Endothelial cell of umbilical vein (primary cell): ENCODE measurements at regions not wholly inside any gene's neighbourhood (a gene's known extent, or its start where the extent isn't known, plus 50 kb on each side); places are given as distances from the start of the nearest gene placed in this dataset.
"Not testable (repeated sequence)": the region's sequence is repeated elsewhere in the genome, so short reads cannot be mapped to it uniquely, and the experiment has no call there.

ENCODE experiments used
- CTCF ChIP-seq, 2 donors: IDR thresholded peaks; 1 replicate in 1 of 2; 2 replicates in 1 of 2; pipeline ENCODE4 v1.5.1; 2011; ENCODE audit warnings: low read length in 2 of 2, mild to moderate bottlenecking in 2 of 2, moderate library complexity in 2 of 2, control low read depth in 1 of 2, inconsistent platforms in 1 of 2, low read depth in 1 of 2; ENCODE audit not compliant: insufficient read depth in 1 of 2; ENCODE audit errors: extremely low read depth in 1 of 2
- EZH2 ChIP-seq: IDR thresholded peaks from 2 replicates; pipeline ENCODE4 v1.6.1; 2012; ENCODE audit warnings: borderline replicate concordance, low read depth, mild to moderate bottlenecking, moderate library complexity, low read length, inconsistent platforms; ENCODE audit not compliant: severe bottlenecking
- FOS ChIP-seq: IDR thresholded peaks from 2 replicates; pipeline ENCODE4 v1.6.1; 2011; ENCODE audit warnings: mild to moderate bottlenecking, low read length, moderate library complexity, borderline replicate concordance; ENCODE audit not compliant: insufficient read depth
- GATA2 ChIP-seq: IDR thresholded peaks from 2 replicates; pipeline ENCODE4 v1.7.0; 2011; ENCODE audit warnings: low read depth, mild to moderate bottlenecking, moderate library complexity, mixed read lengths, low read length; ENCODE audit not compliant: insufficient read length, insufficient read depth
- JUN ChIP-seq: IDR thresholded peaks from 2 replicates; pipeline ENCODE4 v1.6.1; 2011; ENCODE audit warnings: borderline replicate concordance, low read depth; ENCODE audit not compliant: insufficient read length, insufficient read depth
- MAX ChIP-seq: IDR thresholded peaks from 2 replicates; pipeline ENCODE4 v1.6.1; 2011; ENCODE audit not compliant: insufficient read depth, insufficient read length
- MYC ChIP-seq: IDR thresholded peaks from one replicate; pipeline ENCODE4 v1.6.1; 2011; ENCODE audit warnings: mild to moderate bottlenecking, low read depth, low read length
- POLR2A ChIP-seq: IDR thresholded peaks from 2 replicates; pipeline ENCODE4 v1.6.1; 2012; ENCODE audit warnings: low read depth, mild to moderate bottlenecking, control low read depth, low read length
- POLR2AphosphoS5 ChIP-seq: IDR thresholded peaks from 2 replicates; pipeline ENCODE4 v1.6.1; 2012; ENCODE audit warnings: low read depth, mild to moderate bottlenecking, control low read depth, low read length, moderate library complexity; ENCODE audit not compliant: insufficient read depth

- not testable (repeated sequence) for TF ChIP-seq CTCF (IDR thresholded peaks at IDR 0.05; ENCODE audit: extremely low read depth in 1 of 2, insufficient read depth in 1 of 2, low read depth in 1 of 2, low read length in 2 of 2); EZH2; POLR2A; MYC; JUN; POLR2AphosphoS5; MAX; FOS; GATA2
These were observed 140.2 kb upstream of the FOXD4L5 start for GRCh38 chr9:65425183-65425582.
